GM19043 (cell line): ENCODE measurements at regions not wholly inside any gene's neighbourhood (a gene's known extent, or its start where the extent isn't known, plus 50 kb on each side); places are given as distances from the start of the nearest gene placed in this dataset.

Experiments
- ATAC-seq: cut with Tn5 transposase; IDR thresholded peaks from one replicate; pipeline ENCODE4 v1.9.1; 2021; ENCODE audit warnings: low read depth; ENCODE audit not compliant: unreplicated experiment

DNA sequence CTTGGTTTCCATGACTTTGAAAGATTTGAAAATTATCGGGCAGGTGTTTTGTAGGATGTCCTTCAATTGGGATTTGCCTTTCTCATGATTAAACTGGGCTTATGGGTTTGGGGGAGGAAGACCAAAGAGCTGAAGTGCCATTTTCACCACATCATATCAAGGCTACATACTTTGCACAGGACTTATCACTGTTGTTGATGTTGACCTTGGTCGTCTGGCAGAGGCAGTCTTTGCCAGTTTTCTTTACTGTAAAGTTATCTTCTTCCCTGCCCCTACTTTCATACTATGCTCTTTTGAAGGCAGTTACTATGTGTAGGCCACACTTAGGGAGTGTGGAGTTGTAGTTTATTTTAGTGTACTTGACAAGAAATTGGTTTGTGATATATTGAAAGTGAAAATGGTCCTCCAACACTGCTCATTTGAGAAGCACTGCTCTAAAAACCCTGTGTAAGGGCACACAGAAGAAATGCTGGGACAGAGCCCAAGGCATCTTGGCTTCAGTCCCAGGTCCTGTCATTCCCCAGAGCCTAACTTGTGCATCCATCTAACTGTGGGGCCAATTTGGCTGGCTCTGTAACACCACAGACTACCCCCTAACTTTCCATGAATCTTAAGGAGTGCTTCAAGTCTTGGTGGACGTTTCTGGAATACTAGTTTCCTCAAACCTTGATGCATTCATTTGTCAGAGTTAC lies 384.9 kb downstream of the KCNRG start:
- ATAC-seq, result no peak

DNA sequence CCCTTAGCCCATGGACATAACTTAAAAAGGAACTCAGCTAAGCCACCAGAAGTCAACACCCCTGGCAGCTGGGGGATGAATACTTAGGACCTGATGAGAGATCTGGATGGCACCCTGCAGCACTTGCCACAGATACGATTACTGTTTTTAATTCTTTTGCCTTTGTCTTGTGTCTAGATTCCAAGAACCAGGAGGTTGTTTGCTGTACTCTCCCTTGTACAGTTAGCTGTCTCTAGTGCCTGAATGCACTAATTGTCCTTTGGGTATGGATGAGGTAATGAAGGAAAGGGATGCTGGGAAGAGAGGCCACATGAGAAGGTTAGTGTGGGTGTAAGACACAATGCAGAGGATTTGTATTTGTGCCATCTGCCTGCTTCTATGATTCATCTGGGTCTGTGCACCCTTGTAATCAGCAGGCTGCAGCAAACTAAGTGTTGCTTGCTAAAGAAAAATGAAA lies 385.8 kb downstream of the KCNRG start:
- no peak for ATAC-seq

DNA sequence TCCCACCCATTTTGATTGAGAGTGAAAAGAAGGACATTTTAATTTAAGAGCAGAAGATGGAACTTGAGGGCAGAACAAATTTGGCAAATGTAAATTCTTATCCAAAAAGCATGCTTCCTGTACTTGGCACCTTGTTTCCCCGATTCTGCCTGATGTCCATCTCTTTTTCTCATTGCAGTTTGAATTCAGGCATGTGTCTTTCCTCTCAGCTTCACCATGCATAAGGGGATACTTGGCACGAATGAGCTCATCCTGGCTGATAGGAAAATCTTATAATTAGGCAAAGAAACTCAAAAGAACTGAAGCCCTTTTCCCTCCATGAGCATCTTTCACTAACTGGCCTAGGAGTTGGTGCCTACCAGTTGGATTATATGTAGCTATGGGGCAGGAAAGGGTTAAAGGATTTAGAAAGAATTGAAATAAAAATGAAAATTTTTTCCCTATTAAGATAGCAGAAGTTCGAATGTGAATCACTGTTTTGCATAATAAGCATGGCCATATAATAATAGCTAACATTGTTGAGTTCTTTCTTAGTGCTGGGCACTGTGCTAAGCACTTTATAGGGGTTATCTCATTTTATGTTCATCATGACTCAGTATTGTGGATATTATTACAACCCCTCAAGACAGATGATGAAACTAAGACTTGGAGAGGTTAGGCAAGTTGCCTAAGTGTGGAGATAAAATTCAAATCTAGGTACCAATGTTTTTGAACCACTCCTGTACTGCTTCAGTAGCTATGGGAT lies 386.6 kb downstream of the KCNRG start:
- no peak for ATAC-seq

DNA sequence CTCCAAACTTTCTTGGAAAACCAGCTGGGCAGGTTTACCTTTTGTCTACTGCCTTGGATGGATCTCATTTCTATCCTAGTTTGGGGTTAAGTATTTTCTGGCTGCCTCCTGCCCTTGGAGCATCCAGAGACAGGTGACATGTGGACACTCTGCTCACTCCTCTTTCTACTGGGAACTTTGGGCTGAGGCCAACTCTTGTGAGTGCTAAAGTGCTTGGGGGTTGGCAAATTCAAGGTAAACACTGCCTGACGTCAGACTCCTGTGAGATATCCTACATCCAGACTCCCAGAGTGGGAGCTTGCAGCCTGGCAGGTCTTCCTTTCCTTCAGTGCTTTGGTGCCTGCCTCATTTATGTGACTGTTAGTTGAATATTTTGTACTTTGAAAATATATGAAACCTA lies 388.1 kb downstream of the KCNRG start:
- no peak for ATAC-seq

DNA sequence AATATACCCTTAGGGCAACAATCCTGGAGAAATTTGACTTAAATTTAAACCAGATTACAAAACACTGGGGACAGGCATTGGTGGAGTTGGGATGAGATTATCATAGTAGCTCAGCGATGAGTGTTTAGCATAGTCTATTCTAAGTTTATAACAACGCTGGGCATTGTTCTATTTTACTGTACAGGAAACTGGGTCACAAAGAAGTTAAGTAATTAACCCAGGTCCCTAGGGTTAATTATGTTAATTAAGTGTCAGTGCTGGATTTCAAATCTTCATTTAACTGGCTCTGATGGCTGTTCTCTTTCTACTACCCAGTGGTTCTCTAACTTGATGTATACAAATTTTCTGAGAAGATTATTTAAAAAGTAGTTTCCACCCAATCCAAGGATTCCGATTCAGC lies 388.9 kb downstream of the KCNRG start:
- ATAC-seq, result no peak

DNA sequence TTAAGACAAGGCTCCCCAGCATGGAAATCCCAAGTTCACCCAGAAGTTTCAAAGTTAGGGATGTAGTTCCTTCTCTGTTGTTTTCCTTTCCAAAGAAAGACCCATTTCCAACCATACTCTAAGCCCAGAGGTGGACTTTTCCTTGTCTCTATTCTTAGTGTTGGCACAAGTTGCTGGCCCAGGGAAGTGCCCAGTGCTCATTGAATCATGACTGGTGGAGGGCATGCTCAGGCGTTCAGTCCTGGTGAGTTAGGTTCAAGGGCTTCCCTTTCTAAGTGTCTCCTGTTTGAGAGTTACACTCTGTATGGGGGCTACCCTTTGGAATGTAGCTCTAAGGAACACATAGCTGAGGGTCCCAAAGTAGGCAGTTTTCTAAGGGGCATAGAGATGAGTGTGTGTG lies 389.5 kb downstream of the KCNRG start:
- no peak for ATAC-seq

DNA sequence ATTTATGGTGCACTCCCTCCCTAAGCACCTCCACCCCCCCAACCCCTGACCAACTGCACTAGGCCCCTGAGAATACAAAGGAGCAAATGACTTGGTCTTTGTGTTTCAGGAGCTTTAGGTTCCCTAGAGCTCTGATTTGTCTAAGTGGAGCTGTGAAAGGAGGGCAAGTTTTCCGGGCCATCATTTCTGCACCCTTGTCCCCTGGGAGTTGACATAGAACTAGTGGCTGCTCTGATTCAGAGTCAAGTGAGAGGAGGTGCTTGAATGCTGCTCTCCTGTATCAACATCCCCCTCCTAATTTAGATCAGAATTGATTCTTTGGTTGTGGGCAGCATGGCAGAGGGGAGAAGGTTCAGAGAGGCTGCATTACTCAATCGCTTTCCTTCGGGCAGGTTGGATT lies 391.6 kb downstream of the KCNRG start:
- ATAC-seq, result no peak

DNA sequence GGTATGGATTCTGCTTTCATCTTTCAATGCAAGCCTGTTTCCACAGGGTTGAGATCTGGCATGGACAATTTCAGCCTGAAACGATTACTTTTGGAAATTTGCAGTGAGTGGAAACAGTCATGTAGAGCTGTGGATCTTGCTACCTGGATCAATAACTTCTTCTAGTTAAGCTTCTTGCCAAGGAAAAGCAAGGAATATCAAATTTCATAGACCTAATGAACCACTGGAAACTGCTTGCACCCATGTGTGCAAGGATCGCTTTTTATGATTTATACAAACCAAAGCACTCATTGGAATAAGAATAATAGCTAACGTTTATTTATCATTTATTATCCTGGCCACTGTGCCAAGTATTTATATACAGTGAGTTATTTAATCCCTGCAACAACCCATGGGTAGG lies 392.8 kb downstream of the KCNRG start:
- no peak for ATAC-seq

DNA sequence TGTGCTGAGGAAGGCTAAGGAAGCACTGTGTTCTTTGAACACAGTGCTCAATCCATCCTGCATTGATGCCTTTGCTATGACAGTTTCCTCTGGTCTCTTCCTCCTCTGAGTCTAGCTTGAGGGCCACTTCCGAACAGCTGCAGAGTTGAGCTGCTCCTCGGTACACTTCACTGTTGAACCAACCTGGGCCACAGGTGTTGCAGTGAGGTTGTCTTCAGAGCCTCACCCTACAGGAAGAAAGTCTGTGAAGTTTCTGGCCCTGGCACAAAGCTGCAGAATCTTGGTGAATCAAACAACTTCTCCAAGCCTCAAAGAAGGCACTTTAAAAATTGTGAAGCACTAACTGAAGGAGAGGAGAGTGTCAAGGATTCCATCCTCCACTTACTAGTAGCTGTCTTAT lies 394.0 kb downstream of the KCNRG start:
- no peak for ATAC-seq

DNA sequence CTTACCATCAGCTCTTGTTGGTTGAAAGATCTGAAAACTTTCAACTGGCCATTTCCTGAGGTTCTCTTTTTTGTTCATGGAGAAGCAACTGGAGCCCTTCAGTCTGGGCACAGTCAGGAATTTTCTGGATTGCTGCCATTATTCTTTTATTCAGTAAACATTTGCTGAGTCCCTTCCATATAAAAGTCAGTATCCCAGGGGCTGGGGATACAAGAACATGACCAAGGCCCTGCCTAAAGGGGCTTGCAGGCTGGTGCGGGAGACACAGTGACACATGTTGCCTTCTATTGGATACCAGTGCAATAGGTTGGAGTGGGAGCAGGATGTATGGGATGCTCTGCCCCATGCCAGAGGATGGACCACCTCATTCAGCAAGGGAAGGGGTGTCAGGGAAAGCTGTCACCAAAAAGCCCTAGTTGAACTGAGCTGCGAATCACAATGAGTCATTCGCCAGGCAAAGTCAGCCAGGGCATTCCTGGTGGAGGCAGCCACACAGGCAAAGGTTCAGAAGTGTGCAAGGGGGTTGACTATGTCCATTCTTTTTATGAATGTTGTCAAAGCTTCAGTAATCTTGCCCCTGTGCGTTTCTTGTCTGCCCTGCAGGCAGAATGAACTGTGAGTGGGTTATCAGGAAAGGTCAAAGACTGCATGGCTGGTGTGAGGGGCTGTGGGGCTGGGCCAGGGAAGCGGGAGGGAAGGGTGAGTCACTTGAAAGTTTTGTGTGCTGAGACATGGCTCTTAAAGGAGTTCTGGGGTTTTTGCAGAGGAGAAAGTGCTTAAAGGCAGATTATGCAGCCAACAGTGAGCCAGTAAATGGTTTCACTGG lies 395.9 kb downstream of the KCNRG start:
- ATAC-seq, result no peak

DNA sequence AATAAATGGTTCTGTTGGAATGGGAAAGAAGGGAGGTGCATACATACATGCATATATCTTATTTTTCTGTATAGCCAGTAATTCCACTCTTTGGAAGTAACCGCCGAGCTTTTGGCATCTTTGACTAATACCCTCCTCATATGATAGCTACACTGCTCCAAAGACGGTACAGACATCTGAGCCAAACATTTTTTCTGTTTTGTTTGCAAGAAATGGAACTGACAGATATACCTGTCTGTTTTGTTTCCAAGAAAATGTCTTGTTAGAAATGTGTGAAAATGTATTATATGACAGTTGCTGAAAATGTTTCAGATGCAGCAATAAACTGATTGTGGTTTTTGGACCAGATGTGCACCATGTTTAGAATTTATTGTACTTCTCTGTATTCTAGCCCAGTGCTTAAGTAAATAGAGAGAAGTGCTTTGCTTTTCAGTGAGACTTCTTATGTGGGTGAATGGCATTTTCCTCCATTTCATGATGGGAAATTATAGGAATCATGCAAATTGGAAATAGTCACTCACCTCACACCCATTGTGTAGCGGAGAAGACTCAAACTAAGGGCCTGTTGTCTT lies 396.9 kb downstream of the KCNRG start:
- ATAC-seq, result no peak

DNA sequence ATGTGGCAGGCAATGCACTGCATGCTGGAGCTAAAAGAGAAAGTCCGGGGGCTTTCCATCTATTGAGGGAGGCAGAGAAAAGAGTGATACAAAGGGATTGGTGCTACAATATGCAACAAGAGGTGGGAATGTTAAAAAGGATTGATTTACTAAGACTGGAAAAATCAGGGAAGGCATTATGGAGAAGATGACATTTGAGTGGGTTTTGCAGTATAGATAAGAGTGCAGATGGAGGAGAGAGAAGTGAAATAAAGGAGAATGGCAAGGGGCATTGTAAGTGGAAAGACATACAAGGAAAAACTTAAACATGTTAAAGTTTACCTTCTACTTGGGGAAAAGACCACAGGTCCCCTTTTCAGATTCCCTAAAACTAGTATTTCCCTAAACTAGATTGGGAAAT lies 399.4 kb downstream of the KCNRG start:
- ATAC-seq, result no peak

DNA sequence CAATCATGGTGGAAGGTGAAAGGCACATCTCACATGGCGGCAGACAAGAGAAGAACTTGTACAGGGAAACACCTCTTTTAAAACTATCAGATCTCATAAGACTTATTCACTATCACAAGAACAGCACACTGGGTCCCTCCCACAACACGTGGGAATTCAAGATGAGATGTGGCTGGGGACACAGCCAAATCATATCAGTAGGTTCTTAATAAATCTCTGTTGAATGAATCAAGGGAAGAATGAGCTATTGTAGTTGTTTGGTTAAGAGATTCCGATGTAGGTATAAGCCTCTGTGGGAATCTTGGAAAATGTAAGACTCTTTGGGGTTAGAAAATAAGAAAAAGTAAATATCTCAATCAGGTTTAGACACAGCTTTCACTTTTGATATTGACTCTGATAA lies 400.2 kb downstream of the KCNRG start:
- no peak for ATAC-seq

DNA sequence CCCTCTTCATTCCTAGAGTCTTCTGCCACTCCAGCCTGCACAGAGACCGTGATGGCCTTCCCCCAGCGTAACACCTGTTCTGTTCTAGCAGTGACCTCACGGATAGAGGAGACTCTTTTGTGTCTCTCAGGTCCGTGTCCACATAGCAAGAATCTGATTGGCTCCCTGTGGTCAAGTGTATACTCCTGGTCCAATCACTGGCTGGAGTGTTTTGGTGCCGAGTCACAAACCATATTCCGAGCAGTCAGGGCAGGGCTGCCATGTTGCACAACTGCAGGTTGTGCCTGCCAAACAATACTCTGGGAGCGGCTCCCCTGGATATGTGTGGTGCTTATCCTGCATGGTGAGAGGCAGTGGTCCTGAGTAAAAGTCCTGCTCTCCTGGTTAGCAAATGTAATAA lies 402.4 kb downstream of the KCNRG start:
- no peak for ATAC-seq

DNA sequence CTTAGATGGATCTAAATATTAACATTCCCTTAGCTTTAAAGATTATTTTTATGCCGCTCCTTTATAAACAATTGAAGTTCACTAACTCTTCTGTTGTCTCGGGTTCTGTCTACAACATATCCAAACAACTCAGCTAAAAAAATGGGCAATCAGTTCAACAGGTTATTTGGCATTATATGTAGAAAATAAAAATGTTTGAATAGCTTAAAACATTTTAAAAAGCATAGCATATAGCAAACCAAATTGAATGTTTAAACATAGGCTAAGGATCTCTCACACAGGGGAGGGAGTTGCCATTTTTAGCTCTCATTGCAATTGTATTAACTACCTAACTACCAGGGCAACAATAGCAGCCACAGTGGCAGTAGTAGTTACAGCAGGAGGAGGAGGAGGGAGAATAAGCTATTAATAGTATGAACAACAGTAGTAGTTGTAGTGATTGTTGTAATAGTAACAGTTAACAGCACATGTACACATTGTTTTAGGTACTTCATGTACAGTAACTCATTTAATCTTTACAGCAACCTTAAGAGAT lies 404.2 kb downstream of the KCNRG start:
- no peak for ATAC-seq

DNA sequence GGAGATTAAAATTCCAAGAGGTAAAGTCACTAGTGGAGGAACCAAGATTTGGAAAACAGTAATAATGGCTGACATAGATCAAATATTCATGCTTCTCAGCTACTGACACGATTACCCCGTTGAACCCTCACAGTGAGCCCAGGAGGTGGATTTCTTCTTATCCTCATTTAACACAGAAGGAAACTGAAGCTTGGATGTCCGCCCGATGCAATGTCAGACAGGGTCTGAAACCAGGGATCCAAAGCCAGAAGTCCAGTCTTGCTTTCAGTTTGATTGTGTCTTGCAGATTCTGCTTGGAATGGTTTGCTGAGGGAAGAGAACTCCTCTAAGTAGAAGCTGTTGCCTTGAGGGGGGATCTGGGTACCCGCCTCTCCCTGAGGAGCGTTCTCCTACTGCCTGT lies 404.7 kb downstream of the KCNRG start:
- no peak for ATAC-seq

DNA sequence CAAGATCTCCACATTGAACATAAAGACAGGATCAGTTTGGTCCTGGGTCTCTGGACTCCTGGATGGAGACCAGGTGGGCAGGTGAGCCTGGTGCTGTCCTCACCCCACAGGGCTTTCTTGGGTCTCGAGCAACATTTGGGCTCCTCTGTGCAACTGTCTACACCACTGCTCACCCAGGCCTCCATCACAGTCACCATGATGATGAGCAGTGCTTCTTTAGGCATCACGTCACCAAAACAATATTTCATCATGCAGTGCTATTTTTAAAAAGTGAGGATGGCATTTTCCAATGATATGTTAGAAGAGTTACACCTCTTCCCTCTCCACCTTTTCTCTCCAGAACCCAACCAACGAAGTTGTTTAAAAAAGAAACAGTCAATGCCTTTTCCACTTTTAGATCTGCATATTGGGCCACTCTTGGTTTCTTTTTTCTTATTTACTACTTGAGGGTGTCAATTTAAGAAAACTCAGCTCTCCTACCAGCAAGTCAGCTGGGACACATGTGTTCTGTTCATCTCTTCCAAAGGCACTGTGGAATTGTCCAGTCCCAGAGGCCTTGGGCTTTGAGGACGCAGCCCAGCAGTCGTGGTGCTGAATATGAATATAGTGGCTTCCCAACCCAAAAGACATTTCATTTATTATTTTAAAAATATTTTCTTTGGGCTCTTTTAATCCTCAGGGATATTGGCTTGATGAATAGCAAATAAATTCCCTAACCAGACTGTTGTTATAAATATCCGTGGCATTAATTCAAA lies 405.7 kb downstream of the KCNRG start:
- ATAC-seq, result no peak

DNA sequence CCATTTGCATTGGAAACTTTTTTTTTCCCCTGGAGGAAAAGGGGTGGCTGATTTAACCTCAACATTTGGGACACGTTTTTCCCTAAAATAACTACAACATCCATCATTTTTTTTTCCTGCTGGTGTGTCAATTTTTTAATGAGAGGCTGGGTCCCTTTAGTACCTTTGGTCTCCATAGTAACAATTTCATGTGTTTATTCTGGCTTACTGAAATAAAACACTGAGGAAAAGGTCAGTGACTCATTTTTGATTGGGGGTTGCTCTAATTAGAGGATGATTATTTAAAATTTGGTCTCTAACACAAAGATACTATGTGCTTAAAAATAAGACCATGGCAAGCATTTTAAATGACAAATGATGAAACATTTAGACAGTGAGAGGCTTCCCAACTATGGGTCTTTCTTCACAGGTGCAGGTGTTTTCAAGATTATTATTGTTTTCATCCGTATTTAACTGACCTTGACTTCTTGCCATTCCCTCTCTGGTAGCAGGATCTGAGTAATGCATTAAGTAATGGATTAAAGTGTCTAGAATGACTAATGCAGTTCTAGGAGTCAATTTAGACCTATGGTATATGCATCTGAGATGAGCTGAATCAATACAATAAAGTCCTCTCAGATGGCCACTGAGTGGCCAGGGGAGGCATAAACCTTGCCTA lies 406.4 kb downstream of the KCNRG start:
- ATAC-seq, result no peak
